ENCODE measurements at regions not wholly inside any gene's neighbourhood (a gene's known extent, or its start where the extent isn't known, plus 50 kb on each side); places are given as distances from the start of the nearest gene placed in this dataset.

GRCh38 chr6:14287707-14288106, 170.1 kb downstream of the CD83 start:
- TF ChIP-seq REST (IDR thresholded peaks at IDR 0.05; ENCODE audit: insufficient read depth in 1 of 2, low read depth in 2 of 2, low read length in 2 of 2) (no peak), TAF1 (IDR thresholded peaks at IDR 0.05; ENCODE audit: borderline replicate concordance, insufficient read depth, low read length) (no peak), POLR2AphosphoS5 (IDR thresholded peaks at IDR 0.05; ENCODE audit: low read depth, low read length) (no peak), SIN3A (IDR thresholded peaks at IDR 0.05; ENCODE audit: borderline replicate concordance, insufficient read depth, low read length) (no peak), FOXP2 (optimal IDR thresholded peaks at IDR 0.05; ENCODE audit: borderline replicate concordance, extremely low read depth, extremely low read length, insufficient read depth) (no peak)

DNA sequence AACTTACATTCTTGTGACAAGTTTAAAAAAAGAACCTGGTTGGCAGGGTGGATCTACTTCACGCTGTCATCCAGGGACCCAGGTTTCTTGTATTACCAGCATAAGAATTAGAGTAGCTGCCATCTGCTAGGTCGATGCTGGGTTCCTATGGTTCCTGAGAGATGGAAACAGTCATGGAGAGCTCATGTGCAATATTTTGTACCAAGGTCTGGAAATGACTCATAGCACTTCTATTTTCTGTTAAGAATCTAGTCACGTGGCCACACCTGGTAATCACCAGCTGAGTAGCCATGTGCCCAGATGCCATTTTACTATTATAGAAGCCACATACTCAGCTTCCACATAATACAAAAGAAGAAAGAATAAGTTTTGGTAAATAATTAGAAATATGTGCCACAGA, 171.3 kb downstream of the CD83 start:
- TF ChIP-seq REST (IDR thresholded peaks at IDR 0.05; ENCODE audit: insufficient read depth in 1 of 2, low read depth in 2 of 2, low read length in 2 of 2) (no peak), POLR2AphosphoS5 (IDR thresholded peaks at IDR 0.05; ENCODE audit: low read depth, low read length) (no peak), TAF1 (IDR thresholded peaks at IDR 0.05; ENCODE audit: borderline replicate concordance, insufficient read depth, low read length) (no peak), FOXP2 (optimal IDR thresholded peaks at IDR 0.05; ENCODE audit: borderline replicate concordance, extremely low read depth, extremely low read length, insufficient read depth) (no peak), SIN3A (IDR thresholded peaks at IDR 0.05; ENCODE audit: borderline replicate concordance, insufficient read depth, low read length) (no peak)

- TF ChIP-seq POLR2AphosphoS5 (IDR thresholded peaks at IDR 0.05; ENCODE audit: low read depth, low read length) (no peak), SIN3A (IDR thresholded peaks at IDR 0.05; ENCODE audit: borderline replicate concordance, insufficient read depth, low read length) (no peak)
Observed at GRCh38 chr6:14290041-14290771, 172.6 kb downstream of the CD83 start.

DNA sequence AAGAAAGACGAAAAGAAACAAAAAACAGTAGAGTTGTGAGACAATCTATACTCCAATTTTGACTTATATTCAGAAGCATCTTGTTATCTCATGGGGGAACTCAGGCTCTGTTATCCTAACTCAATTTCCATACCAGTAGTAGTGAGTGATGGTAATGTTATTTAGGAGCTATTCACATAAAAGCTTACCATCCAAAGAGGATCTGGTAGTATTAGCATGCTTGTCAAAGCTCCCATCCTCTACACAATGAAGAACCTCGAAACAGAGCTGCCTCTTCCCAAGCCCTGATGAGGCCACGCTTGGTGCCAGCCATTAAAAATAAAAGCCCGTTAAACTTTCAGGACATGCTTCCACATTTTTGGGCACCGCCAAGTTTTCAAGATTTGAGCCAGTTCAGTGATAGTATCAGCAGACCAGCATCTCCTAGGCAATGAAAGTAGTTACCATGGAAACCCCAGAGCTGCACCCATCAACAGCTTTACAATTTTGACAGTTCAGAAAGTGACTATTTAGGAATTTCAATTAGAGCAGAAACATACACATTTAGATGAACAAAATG, 173.3 kb downstream of the CD83 start:
- TF ChIP-seq TAF1 (IDR thresholded peaks at IDR 0.05; ENCODE audit: borderline replicate concordance, insufficient read depth, low read length) (no peak), POLR2AphosphoS5 (IDR thresholded peaks at IDR 0.05; ENCODE audit: low read depth, low read length) (no peak), REST (IDR thresholded peaks at IDR 0.05; ENCODE audit: insufficient read depth in 1 of 2, low read depth in 2 of 2, low read length in 2 of 2) (no peak), FOXP2 (optimal IDR thresholded peaks at IDR 0.05; ENCODE audit: borderline replicate concordance, extremely low read depth, extremely low read length, insufficient read depth) (no peak), SIN3A (IDR thresholded peaks at IDR 0.05; ENCODE audit: borderline replicate concordance, insufficient read depth, low read length) (no peak)

DNA sequence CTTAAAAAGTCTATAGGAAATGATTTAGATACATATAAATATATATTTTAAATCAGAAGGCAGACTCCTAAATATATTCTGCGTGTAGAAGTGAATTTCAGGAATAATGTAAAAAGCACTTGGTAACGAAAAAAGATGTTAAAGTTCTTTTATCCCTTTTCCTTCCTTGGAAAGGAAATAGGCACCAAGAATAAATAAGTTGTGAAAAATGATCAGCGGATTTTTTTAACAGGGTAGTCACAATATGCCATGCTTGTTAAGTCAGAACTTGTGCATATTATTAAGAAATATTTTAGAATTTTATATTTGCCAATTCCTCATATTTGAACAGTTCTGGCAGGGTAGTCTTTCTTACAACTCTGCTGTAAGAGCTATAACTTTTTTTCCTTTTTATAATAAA, 173.8 kb downstream of the CD83 start:
- no peak for TF ChIP-seq TAF1 (IDR thresholded peaks at IDR 0.05; ENCODE audit: borderline replicate concordance, insufficient read depth, low read length)
- no peak for TF ChIP-seq REST (IDR thresholded peaks at IDR 0.05; ENCODE audit: insufficient read depth in 1 of 2, low read depth in 2 of 2, low read length in 2 of 2)
- TF ChIP-seq POLR2AphosphoS5 (IDR thresholded peaks at IDR 0.05; ENCODE audit: low read depth, low read length), result no peak
- TF ChIP-seq SIN3A (IDR thresholded peaks at IDR 0.05; ENCODE audit: borderline replicate concordance, insufficient read depth, low read length), result no peak
- TF ChIP-seq FOXP2 (optimal IDR thresholded peaks at IDR 0.05; ENCODE audit: borderline replicate concordance, extremely low read depth, extremely low read length, insufficient read depth), result no peak
